Muscle of leg (tissue), 3 donors: ENCODE measurements at regions not wholly inside any gene's neighbourhood (a gene's known extent, or its start where the extent isn't known, plus 50 kb on each side); places are given as distances from the start of the nearest gene placed in this dataset.

Experiments
- DNase-seq: peaks from one replicate; pipeline ENCODE4 v3.0.0; 2013
- H3K27ac ChIP-seq: one replicate; pipeline ENCODE4 v1.5.1; 2013; ENCODE audit warnings: mild to moderate bottlenecking, low read length, control low read depth
- H3K27me3 ChIP-seq: one replicate; pipeline ENCODE4 v1.6.1; 2013; ENCODE audit warnings: low read length; ENCODE audit not compliant: control insufficient read depth, insufficient read depth
- H3K36me3 ChIP-seq: one replicate; pipeline ENCODE4 v1.6.1; 2013; ENCODE audit warnings: low read length; ENCODE audit not compliant: control insufficient read depth, insufficient read depth
- H3K4me1 ChIP-seq: one replicate; pipeline ENCODE4 v1.6.1; 2013; ENCODE audit warnings: low read length; ENCODE audit not compliant: control insufficient read depth, insufficient read depth
- H3K4me3 ChIP-seq: one replicate; pipeline ENCODE4 v1.5.1; 2013; ENCODE audit warnings: low read length, control low read depth
- H3K9me3 ChIP-seq: replicated peaks from 2 replicates; pipeline ENCODE4 v1.6.1; 2013; ENCODE audit warnings: low read depth, low read length; ENCODE audit not compliant: control insufficient read depth
- WGBS: methylation state at CpG from one replicate; pipeline ENCODE4 v1.1.5; 2013; ENCODE audit warnings: missing lambda C conversion rate; ENCODE audit not compliant: insufficient coverage; 5-methylcytosine and 5-hydroxymethylcytosine counted together

DNA sequence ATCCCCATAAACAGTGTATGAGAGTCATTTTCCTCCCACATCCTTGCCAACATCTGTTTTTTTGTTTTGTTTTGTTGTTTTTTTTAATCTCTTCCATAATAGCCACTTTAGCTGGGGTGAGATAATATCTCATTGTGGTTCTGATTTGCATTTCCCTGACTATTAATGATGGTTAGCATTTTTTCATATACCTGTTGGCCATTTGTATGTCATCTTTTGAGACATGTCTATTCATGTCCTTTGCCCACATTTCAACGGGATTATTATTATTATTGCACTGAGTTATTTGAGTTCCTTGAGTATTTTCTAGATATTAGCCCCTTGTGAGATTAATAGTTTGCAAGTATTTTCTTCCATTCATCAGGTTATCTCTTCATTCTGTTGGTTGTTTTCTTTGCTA lies 223.3 kb downstream of the LPIN1 start:
- Histone ChIP-seq H3K36me3 (no peaks in the 10 kb centered on the region), H3K4me1 (peaks cover 4% of the 10 kb centered on the region), H3K4me3 (no peak overlapping the region), H3K27ac (no peak overlapping the region), H3K27me3 (no peaks in the 10 kb centered on the region), H3K9me3 (peaks cover 6% of the 10 kb centered on the region)
- no CpG with 5 or more reads among the region's 1 CpG for WGBS
- DNase-seq = no peak

- Histone ChIP-seq H3K27me3 (no peaks in the 10 kb centered on the region), H3K9me3 (peaks cover 6% of the 10 kb centered on the region), H3K36me3 (no peaks in the 10 kb centered on the region), H3K27ac (no peak overlapping the region), H3K4me3 (no peak overlapping the region), H3K4me1 (no peaks in the 10 kb centered on the region)
- WGBS = no CpG with 5 or more reads among the region's 1 CpG
- no peak for DNase-seq
These were observed 228.1 kb downstream of the LPIN1 start for GRCh38 chr2:11974573-11974972.

DNA sequence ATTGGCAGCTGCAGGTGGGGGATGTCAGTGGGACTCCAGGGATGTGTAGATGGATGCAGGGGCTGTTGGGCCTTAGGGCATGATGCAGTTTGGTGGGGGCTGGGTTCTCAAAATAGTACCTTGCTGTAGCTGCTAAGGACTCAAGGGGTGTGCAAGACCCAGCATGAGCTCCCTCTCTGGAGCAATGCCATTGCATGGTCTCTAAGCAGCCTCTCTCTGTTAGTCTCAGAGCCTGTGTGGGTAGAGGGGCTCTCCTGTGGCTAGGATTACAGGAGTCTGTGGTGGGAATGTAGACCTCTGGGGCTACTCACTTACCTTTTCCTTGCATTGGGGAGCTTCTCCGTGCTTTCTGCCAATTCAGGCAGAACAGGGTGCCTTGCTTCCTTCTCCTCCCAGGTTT lies 228.9 kb downstream of the LPIN1 start:
- Histone ChIP-seq H3K9me3 (peaks cover 6% of the 10 kb centered on the region), H3K27me3 (no peaks in the 10 kb centered on the region), H3K36me3 (no peaks in the 10 kb centered on the region), H3K27ac (no peak overlapping the region), H3K4me3 (no peak overlapping the region), H3K4me1 (no peaks in the 10 kb centered on the region)
- DNase-seq = no peak
- WGBS = 100% methylated on average over 1 of the region's 1 CpG

DNA sequence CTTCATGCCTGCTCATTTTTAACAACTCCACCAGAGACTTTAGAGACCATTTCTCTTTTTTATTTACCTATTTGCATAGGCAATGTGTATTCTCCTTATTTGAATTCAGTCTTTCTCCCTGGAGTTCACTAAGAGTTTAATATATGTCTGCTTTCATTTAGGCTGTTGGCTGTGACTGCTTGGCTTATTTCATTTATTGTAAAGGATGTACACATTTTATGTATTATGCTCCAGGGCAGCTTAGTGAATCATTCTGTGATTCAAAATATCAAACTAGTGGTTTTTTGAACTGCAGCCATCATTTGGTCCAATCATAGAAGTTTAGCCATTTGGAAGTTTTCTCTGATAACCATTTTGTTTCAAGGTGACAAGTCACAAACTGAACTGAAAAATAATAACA lies 229.6 kb downstream of the LPIN1 start:
- Histone ChIP-seq H3K27me3 (no peaks in the 10 kb centered on the region), H3K4me3 (no peak overlapping the region), H3K9me3 (peaks cover 6% of the 10 kb centered on the region), H3K4me1 (peaks cover 5% of the 10 kb centered on the region), H3K27ac (no peak overlapping the region), H3K36me3 (no peaks in the 10 kb centered on the region)
- no peak for DNase-seq

- H3K9me3 ChIP-seq = peaks cover 6% of the 10 kb centered on the region
- 77% methylated on average over 4 of the region's 8 CpGs for WGBS
- no peak overlapping the region for H3K4me3 ChIP-seq
- H3K4me1 ChIP-seq = peaks cover 6% of the 10 kb centered on the region
- no peaks in the 10 kb centered on the region for H3K27me3 ChIP-seq
- no peak overlapping the region for H3K27ac ChIP-seq
- no peaks in the 10 kb centered on the region for H3K36me3 ChIP-seq
- no peak for DNase-seq
These were observed 231.5 kb downstream of the LPIN1 start for GRCh38 chr2:11977766-11978524.

DNA sequence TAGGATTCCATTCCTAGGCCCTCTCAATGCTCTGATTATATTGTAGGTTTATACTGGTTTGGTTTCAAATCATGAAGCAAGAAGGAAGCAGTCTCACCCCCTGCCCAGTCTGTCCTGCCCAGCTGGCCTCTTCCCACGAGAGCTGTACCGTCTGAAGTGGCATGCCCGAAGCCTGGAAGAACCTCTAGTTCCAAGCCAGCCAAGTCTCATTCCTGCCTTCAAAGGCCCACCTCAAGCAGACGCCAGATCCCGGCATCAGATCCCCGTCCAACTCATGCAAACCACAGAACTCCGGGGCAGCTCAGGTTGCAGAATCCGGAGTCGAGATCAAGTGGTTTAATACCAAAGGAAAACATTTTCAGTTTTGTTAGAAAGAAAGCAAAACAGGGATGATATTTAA lies 234.4 kb downstream of the LPIN1 start:
- DNase-seq = no peak
- peaks cover 19% of the 10 kb centered on the region for H3K4me1 ChIP-seq

DNA sequence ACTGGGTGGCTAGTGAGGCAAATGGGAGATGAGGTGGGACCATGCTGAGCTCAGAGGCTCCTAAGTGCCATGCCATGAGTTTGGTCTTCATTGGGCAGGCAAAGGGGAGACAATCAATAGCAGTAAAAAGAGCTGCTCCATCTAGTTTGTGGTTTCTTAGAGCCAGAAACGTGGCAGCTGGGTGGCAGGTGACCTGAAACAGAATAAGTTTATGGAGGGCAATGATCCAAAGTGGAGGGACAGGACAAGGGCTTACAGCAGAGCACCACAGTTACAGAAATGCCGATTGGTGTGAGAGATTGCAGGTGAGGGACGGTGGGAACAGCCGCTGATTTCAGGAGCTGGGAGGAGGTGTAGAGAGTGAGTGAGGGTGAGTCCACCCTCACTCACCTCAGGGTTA lies 237.0 kb downstream of the LPIN1 start:
- H3K27ac ChIP-seq = no peak overlapping the region
- no peak overlapping the region for H3K4me3 ChIP-seq
- 79% methylated on average over 3 of the region's 4 CpGs for WGBS
- H3K27me3 ChIP-seq = peaks cover 7% of the 10 kb centered on the region
- H3K4me1 ChIP-seq = peaks cover 24% of the 10 kb centered on the region
- no peak for DNase-seq
- no peaks in the 10 kb centered on the region for H3K36me3 ChIP-seq
- H3K9me3 ChIP-seq = no peaks in the 10 kb centered on the region

More for the DNA sequence above, 234.4 kb downstream of the LPIN1 start:
- Histone ChIP-seq H3K36me3 (no peaks in the 10 kb centered on the region), H3K27ac (no peak overlapping the region), H3K9me3 (no peaks in the 10 kb centered on the region), H3K4me3 (no peak overlapping the region), H3K27me3 (peaks cover 7% of the 10 kb centered on the region)
- 30% methylated on average over 6 of the region's 9 CpGs for WGBS

DNA sequence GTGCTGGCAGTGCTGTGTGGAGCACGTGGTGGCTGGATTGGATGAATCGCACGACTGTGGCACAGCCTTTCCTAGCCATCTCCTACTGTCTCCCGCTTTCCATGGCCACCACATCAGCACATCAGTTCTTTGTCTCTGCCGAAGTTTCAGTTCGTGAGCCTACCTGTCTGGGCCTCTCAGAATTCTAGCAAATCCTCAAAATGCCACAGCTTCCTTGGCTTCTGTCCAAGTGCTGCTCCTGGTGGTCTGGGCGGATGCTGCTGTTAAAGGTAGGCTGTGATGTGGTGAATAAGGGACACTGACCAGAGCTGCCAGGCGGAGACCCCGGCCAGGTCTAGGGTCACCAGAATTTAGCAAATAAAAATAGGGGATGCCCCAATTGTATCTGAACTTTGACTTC lies 237.4 kb downstream of the LPIN1 start:
- Histone ChIP-seq H3K4me3 (no peak overlapping the region), H3K4me1 (peaks cover 24% of the 10 kb centered on the region), H3K9me3 (no peaks in the 10 kb centered on the region), H3K27me3 (peaks cover 7% of the 10 kb centered on the region), H3K36me3 (no peaks in the 10 kb centered on the region), H3K27ac (no peak overlapping the region)
- DNase-seq = no peak
- WGBS = 60% methylated on average over 5 of the region's 9 CpGs

GRCh38 chr2:11984316-11985158 lies 238.1 kb downstream of the LPIN1 start:
- peak; percentile 57 for DNase-seq
- peaks cover 25% of the 10 kb centered on the region for H3K4me1 ChIP-seq
- peaks cover 10% of the 10 kb centered on the region for H3K27me3 ChIP-seq
- no peaks in the 10 kb centered on the region for H3K9me3 ChIP-seq
- H3K27ac ChIP-seq = no peak overlapping the region
- no peaks in the 10 kb centered on the region for H3K36me3 ChIP-seq
- no peak overlapping the region for H3K4me3 ChIP-seq
- 54% methylated on average over 13 of the region's 18 CpGs for WGBS

DNA sequence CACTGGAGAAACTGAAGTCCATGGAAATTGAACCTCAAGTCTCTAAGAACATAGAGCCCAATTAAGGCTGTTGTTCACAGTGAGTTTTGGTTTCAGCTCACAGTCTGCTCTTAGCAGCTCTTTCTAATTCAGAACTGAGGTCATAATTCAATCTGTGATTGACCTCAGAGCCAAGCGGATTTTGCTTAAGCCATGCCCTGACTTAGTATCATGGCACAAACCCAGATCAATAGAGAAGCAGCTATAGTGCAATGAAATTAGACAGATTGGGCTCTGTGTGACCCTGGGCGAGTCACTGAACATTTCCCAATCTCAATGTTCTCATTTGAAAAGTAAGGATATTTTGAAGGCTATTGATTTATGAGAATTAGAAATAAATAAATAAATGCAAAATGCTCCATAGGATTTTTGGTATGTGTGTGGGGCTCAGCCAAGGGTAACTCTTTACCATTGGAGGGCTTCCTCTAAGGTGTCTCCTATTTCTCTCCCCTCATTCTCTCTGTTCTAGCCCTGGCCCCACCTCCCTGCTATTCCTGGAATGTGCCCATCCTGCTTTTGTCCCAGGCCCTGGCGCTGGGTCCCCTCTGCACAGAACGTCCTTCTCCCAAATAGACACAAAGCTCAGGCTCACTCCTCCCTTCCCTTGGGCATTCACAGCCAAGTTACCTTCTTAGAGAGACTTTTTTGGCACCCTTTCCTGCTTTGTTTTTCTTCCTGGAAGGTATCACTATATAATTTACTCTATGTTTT lies 239.6 kb downstream of the LPIN1 start:
- H3K4me1 ChIP-seq = peaks cover 24% of the 10 kb centered on the region
- DNase-seq = no peak
- WGBS = 90% methylated on average over 2 of the region's 4 CpGs
- no peak overlapping the region for H3K27ac ChIP-seq
- no peaks in the 10 kb centered on the region for H3K36me3 ChIP-seq
- H3K27me3 ChIP-seq = peaks cover 10% of the 10 kb centered on the region
- no peaks in the 10 kb centered on the region for H3K9me3 ChIP-seq
- H3K4me3 ChIP-seq = no peak overlapping the region
